ENCODE measurements at regions not wholly inside any gene's neighbourhood (a gene's known extent, or its start where the extent isn't known, plus 50 kb on each side); places are given as distances from the start of the nearest gene placed in this dataset.
"Not testable (repeated sequence)": the region's sequence is repeated elsewhere in the genome, so short reads cannot be mapped to it uniquely, and the experiment has no call there.

GRCh38 chr2:4791488-4791887 is 900.7 kb upstream of the SOX11 start:
- peaks cover 15% of the 10 kb centered on the region for H3K9me3 ChIP-seq

DNA sequence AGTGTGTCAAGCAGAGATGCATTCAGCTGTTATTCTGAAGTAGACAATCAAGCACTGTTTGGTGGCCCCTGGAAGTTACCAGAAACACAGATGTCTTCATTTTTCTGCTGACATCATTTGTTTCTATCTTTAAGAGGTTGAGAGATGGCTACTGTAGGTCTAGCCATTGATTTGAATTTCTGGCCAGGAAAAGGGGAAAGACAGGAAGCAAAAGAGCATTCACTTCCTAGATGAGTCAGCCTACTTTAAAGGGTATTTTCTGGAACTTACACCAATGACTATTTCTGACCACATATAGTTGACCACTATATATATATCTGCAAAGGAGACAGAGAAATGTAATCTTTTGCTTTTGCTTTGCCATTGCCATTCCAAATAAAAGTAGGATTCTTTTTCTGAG is 900.1 kb upstream of the SOX11 start:
- H3K27ac ChIP-seq: no peak overlapping the region
- H3K27me3 ChIP-seq: no peaks in the 10 kb centered on the region
- TF ChIP-seq Cebpa-rat (IDR thresholded peaks at IDR 0.05): no peak
- peaks cover 11% of the 10 kb centered on the region for H3K9me3 ChIP-seq
- H3K4me3 ChIP-seq: no peak overlapping the region
- H3K4me2 ChIP-seq: no peak overlapping the region
- no peaks in the 10 kb centered on the region for H3K4me1 ChIP-seq
- no peaks in the 10 kb centered on the region for H3K36me3 ChIP-seq
- H4K20me1 ChIP-seq: no peaks in the 10 kb centered on the region
- no peak overlapping the region for H3K9ac ChIP-seq

More at GRCh38 chr2:4791488-4791887, 900.7 kb upstream of the SOX11 start:
- Histone ChIP-seq H3K4me2 (no peak overlapping the region), H3K27me3 (no peaks in the 10 kb centered on the region), H4K20me1 (no peaks in the 10 kb centered on the region), H3K4me1 (no peaks in the 10 kb centered on the region), H3K36me3 (no peaks in the 10 kb centered on the region), H3K9ac (no peak overlapping the region), H3K27ac (no peak overlapping the region), H3K4me3 (no peak overlapping the region)
- TF ChIP-seq Cebpa-rat (IDR thresholded peaks at IDR 0.05): no peak

DNA sequence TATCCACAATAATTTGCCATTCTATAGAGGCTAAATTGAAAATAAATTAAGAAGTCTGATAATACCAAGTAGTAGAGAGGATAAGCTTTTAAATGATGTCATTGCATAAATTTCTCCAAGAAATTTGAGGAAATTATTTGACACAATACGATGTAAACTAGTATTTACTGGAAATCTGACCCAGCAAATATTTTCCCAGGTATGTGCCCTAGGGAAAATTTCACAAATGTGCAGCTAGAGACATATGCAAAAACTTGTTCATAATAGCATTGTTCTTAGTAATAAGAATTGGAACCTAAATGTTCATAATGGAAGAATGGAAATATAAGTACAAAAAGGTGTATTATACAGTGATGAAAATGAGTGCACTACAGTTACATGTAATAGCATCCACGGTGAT is 888.8 kb upstream of the SOX11 start:
- no peak overlapping the region for H3K4me3 ChIP-seq
- 0 out of 2 replicates have a peak, but pooled peaks cover 4% of the 10 kb centered on the region for H3K9me3 ChIP-seq
- H3K36me3 ChIP-seq: no peaks in the 10 kb centered on the region
- no peak for TF ChIP-seq Cebpa-rat (IDR thresholded peaks at IDR 0.05)
- H3K27ac ChIP-seq: no peak overlapping the region
- H3K9ac ChIP-seq: no peak overlapping the region
- H3K27me3 ChIP-seq: no peaks in the 10 kb centered on the region
- no peaks in the 10 kb centered on the region for H4K20me1 ChIP-seq
- H3K4me2 ChIP-seq: no peak overlapping the region
- H3K4me1 ChIP-seq: no peaks in the 10 kb centered on the region

DNA sequence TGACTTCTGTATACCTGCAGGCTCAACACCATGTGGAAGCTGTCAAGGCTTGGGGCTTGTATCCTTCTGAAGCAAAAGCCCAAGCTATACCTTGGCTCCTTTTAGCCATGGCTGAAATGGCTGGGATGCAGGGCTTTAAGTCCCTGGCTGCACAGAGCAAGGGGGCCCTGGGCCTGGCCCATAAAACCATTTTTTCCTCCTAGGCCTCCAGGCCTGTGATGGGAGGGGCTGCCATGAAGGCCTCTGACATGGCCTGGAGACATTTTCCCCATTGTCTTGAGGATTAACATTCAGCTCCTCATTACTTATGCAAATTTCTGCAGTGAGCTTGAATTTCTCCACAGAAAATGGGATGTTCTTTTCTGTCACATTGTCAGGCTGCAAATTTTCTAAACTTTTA is 878.0 kb upstream of the SOX11 start:
- H4K20me1 ChIP-seq: not testable (repeated sequence)
- peaks cover 30% of the 10 kb centered on the region for H3K9me3 ChIP-seq

GRCh38 chr2:4827836-4828235 is 864.3 kb upstream of the SOX11 start:
- H3K9ac ChIP-seq: no peak overlapping the region

More for the DNA sequence above, 878.0 kb upstream of the SOX11 start:
- H3K4me1 ChIP-seq, H3K36me3 ChIP-seq, H3K4me2 ChIP-seq, H3K27me3 ChIP-seq, H3K4me3 ChIP-seq, H3K27ac ChIP-seq, H3K9ac ChIP-seq: not testable (repeated sequence)

GRCh38 chr2:4828682-4829374 is 863.4 kb upstream of the SOX11 start:
- H3K27me3 ChIP-seq: no peaks in the 10 kb centered on the region
- no peaks in the 10 kb centered on the region for H3K9me3 ChIP-seq
- H3K36me3 ChIP-seq: no peaks in the 10 kb centered on the region
- H3K9ac ChIP-seq: no peak overlapping the region
- H3K4me1 ChIP-seq: no peaks in the 10 kb centered on the region
- H3K4me3 ChIP-seq: no peak overlapping the region
- H4K20me1 ChIP-seq: no peaks in the 10 kb centered on the region
- H3K27ac ChIP-seq: no peak overlapping the region
- no peak for TF ChIP-seq Cebpa-rat (IDR thresholded peaks at IDR 0.05)
- no peak overlapping the region for H3K4me2 ChIP-seq

More at GRCh38 chr2:4827836-4828235, 864.3 kb upstream of the SOX11 start:
- Histone ChIP-seq H3K4me2 (no peak overlapping the region), H3K4me1 (no peaks in the 10 kb centered on the region), H3K27ac (no peak overlapping the region), H3K27me3 (no peaks in the 10 kb centered on the region), H3K9me3 (no peaks in the 10 kb centered on the region), H3K36me3 (no peaks in the 10 kb centered on the region), H3K4me3 (no peak overlapping the region), H4K20me1 (no peaks in the 10 kb centered on the region)
- no peak for TF ChIP-seq Cebpa-rat (IDR thresholded peaks at IDR 0.05)

GRCh38 chr2:4831751-4832150 is 860.4 kb upstream of the SOX11 start:
- H3K4me2 ChIP-seq: no peak overlapping the region
- no peaks in the 10 kb centered on the region for H4K20me1 ChIP-seq
- H3K36me3 ChIP-seq: no peaks in the 10 kb centered on the region
- no peaks in the 10 kb centered on the region for H3K27me3 ChIP-seq
- no peak overlapping the region for H3K27ac ChIP-seq
- no peak for TF ChIP-seq Cebpa-rat (IDR thresholded peaks at IDR 0.05)
- no peak overlapping the region for H3K9ac ChIP-seq
- H3K9me3 ChIP-seq: no peaks in the 10 kb centered on the region
- H3K4me1 ChIP-seq: no peaks in the 10 kb centered on the region
- H3K4me3 ChIP-seq: no peak overlapping the region

- Histone ChIP-seq H3K9me3 (no peaks in the 10 kb centered on the region), H3K27ac (no peak overlapping the region), H3K4me2 (no peak overlapping the region), H3K4me3 (no peak overlapping the region), H3K9ac (no peak overlapping the region), H3K36me3 (no peaks in the 10 kb centered on the region), H4K20me1 (no peaks in the 10 kb centered on the region), H3K27me3 (no peaks in the 10 kb centered on the region), H3K4me1 (no peaks in the 10 kb centered on the region)
- no peak for TF ChIP-seq Cebpa-rat (IDR thresholded peaks at IDR 0.05)
These were observed 859.5 kb upstream of the SOX11 start for GRCh38 chr2:4832642-4833041.

- H3K9me3 ChIP-seq: no peaks in the 10 kb centered on the region
- no peak overlapping the region for H3K27ac ChIP-seq
- no peak overlapping the region for H3K9ac ChIP-seq
- no peak overlapping the region for H3K4me2 ChIP-seq
- H3K4me1 ChIP-seq: no peaks in the 10 kb centered on the region
- no peak overlapping the region for H3K4me3 ChIP-seq
- no peaks in the 10 kb centered on the region for H3K27me3 ChIP-seq
- TF ChIP-seq Cebpa-rat (IDR thresholded peaks at IDR 0.05): no peak
- no peaks in the 10 kb centered on the region for H4K20me1 ChIP-seq
- H3K36me3 ChIP-seq: no peaks in the 10 kb centered on the region
These were observed 853.6 kb upstream of the SOX11 start for GRCh38 chr2:4838626-4839025.

DNA sequence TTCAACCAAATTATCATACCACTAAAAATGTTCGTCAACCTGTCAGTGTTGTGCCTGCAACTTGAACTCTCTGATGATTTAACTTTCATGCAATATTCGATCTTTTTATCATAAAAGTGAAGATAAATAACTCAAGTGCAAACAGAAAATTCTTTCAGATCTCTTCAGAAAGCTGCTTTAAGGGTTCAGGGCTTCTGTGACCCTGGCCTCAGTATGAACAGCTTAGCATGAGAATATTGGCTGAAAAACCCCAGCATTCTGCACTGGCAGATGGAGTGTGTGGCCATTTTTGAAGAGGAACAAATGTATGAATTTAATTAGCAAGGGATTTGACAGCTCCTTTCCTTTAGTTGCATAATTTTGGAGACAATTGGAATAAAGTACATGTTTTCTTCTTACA is 851.4 kb upstream of the SOX11 start:
- H3K9ac ChIP-seq: no peak overlapping the region
- no peak overlapping the region for H3K4me2 ChIP-seq
- H3K27me3 ChIP-seq: no peaks in the 10 kb centered on the region
- H3K27ac ChIP-seq: no peak overlapping the region
- no peaks in the 10 kb centered on the region for H3K4me1 ChIP-seq
- no peaks in the 10 kb centered on the region for H4K20me1 ChIP-seq
- H3K36me3 ChIP-seq: no peaks in the 10 kb centered on the region
- no peak for TF ChIP-seq Cebpa-rat (IDR thresholded peaks at IDR 0.05)
- H3K9me3 ChIP-seq: no peaks in the 10 kb centered on the region
- H3K4me3 ChIP-seq: no peak overlapping the region

DNA sequence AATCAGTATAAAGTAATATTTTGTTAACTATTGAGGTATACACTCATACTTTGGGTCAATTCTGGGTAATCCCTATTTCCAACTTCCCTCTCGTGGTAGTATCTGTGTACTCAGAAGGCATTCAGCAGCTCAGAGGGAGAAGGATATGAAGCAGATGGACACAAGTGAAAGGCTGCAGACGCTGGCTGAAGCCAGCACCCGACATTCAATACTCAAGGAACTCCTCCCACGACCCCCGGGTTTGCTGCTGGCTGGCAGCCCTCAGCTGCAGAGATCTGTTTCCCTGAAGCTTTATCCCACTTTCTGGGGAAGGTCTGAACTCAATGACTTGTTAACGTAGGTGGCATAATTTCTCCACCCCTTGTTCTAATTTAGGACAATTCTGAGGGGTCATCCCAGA is 847.3 kb upstream of the SOX11 start:
- Histone ChIP-seq H4K20me1 (no peaks in the 10 kb centered on the region), H3K9me3 (0 out of 2 replicates have a peak, but pooled peaks cover 6% of the 10 kb centered on the region), H3K4me2 (no peak overlapping the region), H3K4me1 (no peaks in the 10 kb centered on the region), H3K4me3 (no peak overlapping the region), H3K9ac (no peak overlapping the region), H3K27me3 (no peaks in the 10 kb centered on the region), H3K36me3 (no peaks in the 10 kb centered on the region), H3K27ac (no peak overlapping the region)
- TF ChIP-seq Cebpa-rat (IDR thresholded peaks at IDR 0.05): no peak
